H1 (cell line): ENCODE measurements at regions not wholly inside any gene's neighbourhood (a gene's known extent, or its start where the extent isn't known, plus 50 kb on each side); places are given as distances from the start of the nearest gene placed in this dataset.

Experiments used
- ATF2 ChIP-seq: IDR thresholded peaks from 2 replicates; pipeline ENCODE4 v1.6.1; 2012; ENCODE audit warnings: low read length, inconsistent platforms
- BACH1 ChIP-seq: IDR thresholded peaks from 2 replicates; pipeline ENCODE4 v1.6.1; 2012; ENCODE audit warnings: low read length, improper control_type of control experiment
- CTCF ChIP-seq, 3 experiments: IDR thresholded peaks; 1 replicate in 2 of 3; 2 replicates in 1 of 3; pipeline versions ENCODE4 v1.5.1 to v1.6.1; 2011; ENCODE audit warnings: low read length in 3 of 3, mild to moderate bottlenecking in 3 of 3, inconsistent platforms in 2 of 3, low read depth in 1 of 3, moderate library complexity in 1 of 3; ENCODE audit not compliant: insufficient read depth in 1 of 3; ENCODE audit errors: control extremely low read depth in 1 of 3
- HDAC6 ChIP-seq: IDR thresholded peaks from one replicate; pipeline ENCODE4 v1.7.1; 2012; ENCODE audit warnings: low read depth, mild to moderate bottlenecking, inconsistent platforms, low read length, moderate library complexity
- JUN ChIP-seq: IDR thresholded peaks from 2 replicates; pipeline ENCODE4 v1.6.1; 2011; ENCODE audit warnings: low read depth, mild to moderate bottlenecking, improper control_type of control experiment, low read length
- POLR2A ChIP-seq, 2 experiments: IDR thresholded peaks; 1 replicate in 1 of 2; 2 replicates in 1 of 2; pipeline ENCODE4 v1.6.1; 2011; ENCODE audit warnings: low read depth in 2 of 2, low read length in 2 of 2, mild to moderate bottlenecking in 2 of 2; ENCODE audit errors: control extremely low read depth in 1 of 2
- POLR2AphosphoS5 ChIP-seq: IDR thresholded peaks from 2 replicates; pipeline ENCODE4 v1.6.1; 2011; ENCODE audit warnings: low read depth, low read length
- RAD21 ChIP-seq, 2 experiments: IDR thresholded peaks in 1 of 2; conservative IDR thresholded peaks in 1 of 2; 2 replicates each; pipeline ENCODE4 v1.6.1; 2011; ENCODE audit warnings: low read depth in 2 of 2, low read length in 2 of 2, improper control_type of control experiment in 1 of 2, inconsistent platforms in 1 of 2, mild to moderate bottlenecking in 1 of 2, moderate library complexity in 1 of 2
- RFX5 ChIP-seq: IDR thresholded peaks from 2 replicates; pipeline ENCODE4 v1.6.1; 2011; ENCODE audit warnings: low read depth, low read length, improper control_type of control experiment, borderline replicate concordance
- RNF2 ChIP-seq: fragments of 200-900, 300-1000 bp; sonication (generic); IDR thresholded peaks from 2 replicates; pipeline ENCODE4 v1.7.1; 2016; ENCODE audit warnings: borderline replicate concordance, low read depth, mild to moderate bottlenecking, antibody characterized with exemption, low read length; ENCODE audit not compliant: poor library complexity, severe bottlenecking; ENCODE audit errors: missing control alignments
- TAF7 ChIP-seq: optimal IDR thresholded peaks from 2 replicates; pipeline ENCODE3; 2011; ENCODE audit warnings: low read depth, mild to moderate bottlenecking, inconsistent platforms, low read length, moderate library complexity, borderline replicate concordance
- TEAD4 ChIP-seq: IDR thresholded peaks from 2 replicates; pipeline ENCODE4 v1.6.1; 2012; ENCODE audit warnings: low read depth, low read length, inconsistent platforms, mixed read lengths
- YY1 ChIP-seq: IDR thresholded peaks from 2 replicates; pipeline ENCODE4 v1.6.1; 2011; ENCODE audit warnings: low read depth, mild to moderate bottlenecking, low read length
- ZNF274 ChIP-seq: IDR thresholded peaks from 2 replicates; pipeline ENCODE4 v1.7.0; 2012; ENCODE audit warnings: low read length, borderline replicate concordance; ENCODE audit errors: extremely low read depth

GRCh38 chr2:21231985-21232384 is 108.2 kb downstream of the TDRD15 start:
- no peak for TF ChIP-seq POLR2A (IDR thresholded peaks at IDR 0.05; ENCODE audit: control extremely low read depth in 1 of 2, low read depth in 2 of 2, low read length in 2 of 2)
- no peak for TF ChIP-seq CTCF (IDR thresholded peaks at IDR 0.05; ENCODE audit: control extremely low read depth in 1 of 3, insufficient read depth in 1 of 3, low read depth in 1 of 3, low read length in 3 of 3)
- no peak for TF ChIP-seq ZNF274
- no peak for TF ChIP-seq ATF2
- TF ChIP-seq JUN = no peak
- no peak for TF ChIP-seq POLR2AphosphoS5
- TF ChIP-seq RNF2 = no peak
- TF ChIP-seq RAD21 (IDR thresholded peaks at IDR 0.05 in 1 of 2, conservative IDR thresholded peaks at IDR 0.05 in 1 of 2; ENCODE audit: low read depth in 2 of 2, low read length in 2 of 2) = no peak
- no peak for TF ChIP-seq HDAC6
- TF ChIP-seq BACH1 = no peak
- TF ChIP-seq TAF7 = no peak
- no peak for TF ChIP-seq RFX5
- no peak for TF ChIP-seq TEAD4
- TF ChIP-seq YY1 = no peak
